ENCODE measurements at regions not wholly inside any gene's neighbourhood (a gene's known extent, or its start where the extent isn't known, plus 50 kb on each side); places are given as distances from the start of the nearest gene placed in this dataset.

DNA sequence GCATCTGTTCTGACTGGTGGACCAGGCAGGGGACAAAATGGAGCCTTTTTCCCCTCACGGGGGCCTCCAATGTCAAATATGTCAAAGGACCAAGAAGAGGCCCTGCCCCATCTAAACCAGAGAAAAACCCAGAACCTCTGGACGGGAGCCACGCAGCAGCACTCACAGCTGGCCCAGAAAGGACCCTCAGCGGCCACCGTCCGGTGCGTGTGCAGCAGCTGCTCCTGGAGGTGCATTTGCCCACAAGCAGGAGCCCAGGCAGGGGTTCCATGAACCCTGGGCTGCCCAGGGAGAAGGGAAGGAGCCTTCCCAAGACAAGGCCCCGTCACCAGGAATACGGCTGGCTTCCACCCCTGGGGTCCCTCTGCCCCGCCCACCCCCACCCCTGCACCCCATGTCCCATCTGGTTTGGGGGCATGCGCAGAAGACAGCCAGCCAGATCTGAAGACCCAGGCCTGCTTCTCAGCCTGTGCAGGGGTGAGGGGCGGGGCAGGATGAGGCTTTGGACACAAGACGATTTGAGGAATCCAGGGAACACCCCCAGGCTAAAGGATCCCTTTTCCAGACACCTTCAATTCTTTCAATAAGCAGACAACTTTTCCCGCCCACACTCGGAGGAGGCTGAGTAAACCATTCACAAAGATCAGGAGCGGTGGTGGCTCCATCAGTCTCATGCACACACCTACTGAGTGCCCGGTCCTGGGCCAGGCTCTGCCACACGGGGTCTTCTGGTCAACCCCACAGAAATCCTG, 423.1 kb downstream of the SHANK2 start:
- no peak overlapping the region for H3K4me3 ChIP-seq (ENCODE audit: low read depth, low read length)
- no peak for DNase-seq (ENCODE audit: low read depth, low spot score)
- POLR2A ChIA-PET = no interaction called here
- CTCF ChIA-PET = no interaction called here
- TF ChIP-seq, protein P1, sequence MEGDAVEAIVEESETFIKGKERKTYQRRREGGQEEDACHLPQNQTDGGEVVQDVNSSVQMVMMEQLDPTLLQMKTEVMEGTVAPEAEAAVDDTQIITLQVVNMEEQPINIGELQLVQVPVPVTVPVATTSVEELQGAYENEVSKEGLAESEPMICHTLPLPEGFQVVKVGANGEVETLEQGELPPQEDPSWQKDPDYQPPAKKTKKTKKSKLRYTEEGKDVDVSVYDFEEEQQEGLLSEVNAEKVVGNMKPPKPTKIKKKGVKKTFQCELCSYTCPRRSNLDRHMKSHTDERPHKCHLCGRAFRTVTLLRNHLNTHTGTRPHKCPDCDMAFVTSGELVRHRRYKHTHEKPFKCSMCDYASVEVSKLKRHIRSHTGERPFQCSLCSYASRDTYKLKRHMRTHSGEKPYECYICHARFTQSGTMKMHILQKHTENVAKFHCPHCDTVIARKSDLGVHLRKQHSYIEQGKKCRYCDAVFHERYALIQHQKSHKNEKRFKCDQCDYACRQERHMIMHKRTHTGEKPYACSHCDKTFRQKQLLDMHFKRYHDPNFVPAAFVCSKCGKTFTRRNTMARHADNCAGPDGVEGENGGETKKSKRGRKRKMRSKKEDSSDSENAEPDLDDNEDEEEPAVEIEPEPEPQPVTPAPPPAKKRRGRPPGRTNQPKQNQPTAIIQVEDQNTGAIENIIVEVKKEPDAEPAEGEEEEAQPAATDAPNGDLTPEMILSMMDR (IDR thresholded peaks at IDR 0.05; ENCODE audit: insufficient read depth, low read length, missing control alignments) = no peak

DNA sequence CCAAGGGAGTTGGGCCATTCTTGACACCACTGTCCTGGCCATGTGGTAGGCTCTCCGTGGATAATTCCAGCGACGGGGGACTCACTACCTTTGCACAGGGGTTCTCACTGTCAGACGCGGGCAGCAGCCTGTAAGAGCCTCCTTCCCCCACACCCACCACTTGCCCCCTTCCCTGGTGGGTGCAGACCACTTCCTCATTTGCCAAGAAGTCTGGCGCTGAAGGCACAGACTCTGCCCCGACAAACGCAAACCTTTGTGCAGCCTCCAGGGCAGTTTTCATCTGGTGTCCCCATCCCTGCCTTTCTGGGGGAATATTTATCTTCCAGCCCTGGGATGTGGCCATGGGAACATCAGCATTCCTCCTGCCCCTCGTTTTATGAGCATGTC, 422.5 kb downstream of the SHANK2 start:
- TF ChIP-seq, protein P1 (IDR thresholded peaks at IDR 0.05; ENCODE audit: insufficient read depth, low read length, missing control alignments) = no peak
- ChIA-PET POLR2A (no interaction called here), CTCF (no interaction called here)

DNA sequence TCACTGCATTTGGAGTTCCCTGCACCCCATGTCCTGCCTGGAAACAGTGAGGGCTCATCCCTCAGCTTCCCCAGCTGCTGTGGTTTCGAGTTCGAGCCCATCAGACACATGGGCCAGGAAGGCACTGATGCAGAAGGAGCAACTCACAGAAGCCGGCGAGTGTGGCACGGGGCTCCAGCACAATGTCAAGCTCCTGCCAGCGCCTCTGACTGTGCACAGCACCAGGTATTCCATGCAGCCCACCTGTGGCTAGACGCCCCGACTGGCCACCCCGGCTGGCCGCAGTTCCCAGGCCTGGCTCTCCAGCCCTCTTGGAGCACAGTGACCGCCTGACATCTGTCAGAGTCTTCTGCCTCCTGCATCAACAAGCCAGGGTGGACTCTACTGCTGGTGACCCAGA, 419.4 kb downstream of the SHANK2 start:
- ChIA-PET CTCF (no interaction called here), POLR2A (no interaction called here)
- TF ChIP-seq, protein P1 (IDR thresholded peaks at IDR 0.05; ENCODE audit: insufficient read depth, low read length, missing control alignments) = no peak
- no peak overlapping the region for H3K4me3 ChIP-seq (ENCODE audit: low read depth, low read length)
- no peak for DNase-seq (ENCODE audit: low read depth, low spot score)

More for the DNA sequence above, 422.5 kb downstream of the SHANK2 start:
- no peak for DNase-seq (ENCODE audit: low read depth, low spot score)
- H3K4me3 ChIP-seq (ENCODE audit: low read depth, low read length) = no peak overlapping the region

DNA sequence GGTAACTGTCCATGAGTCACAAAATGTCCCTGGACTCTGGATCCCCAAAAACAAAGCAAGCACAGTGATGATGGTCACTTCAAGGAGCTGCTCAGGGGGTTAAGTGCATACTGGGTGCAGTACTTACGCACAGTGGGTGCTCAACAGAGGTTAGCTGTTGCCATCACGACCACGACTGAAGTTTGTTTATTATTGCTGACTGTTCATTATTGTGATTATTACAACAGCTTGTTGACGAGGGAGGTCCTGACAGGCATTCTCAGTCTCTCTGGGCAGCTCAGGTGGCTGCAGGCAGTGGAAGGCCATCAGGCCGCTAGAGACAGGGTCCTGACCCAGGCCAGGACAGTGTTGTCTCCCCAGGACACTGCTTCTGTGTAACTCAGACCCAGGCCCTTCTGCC, 418.8 kb downstream of the SHANK2 start:
- CTCF ChIA-PET = no interaction called here
- no peak overlapping the region for H3K4me3 ChIP-seq (ENCODE audit: low read depth, low read length)
- DNase-seq (ENCODE audit: low read depth, low spot score) = no peak
- TF ChIP-seq, protein P1 (IDR thresholded peaks at IDR 0.05; ENCODE audit: insufficient read depth, low read length, missing control alignments) = no peak
- POLR2A ChIA-PET = no interaction called here

DNA sequence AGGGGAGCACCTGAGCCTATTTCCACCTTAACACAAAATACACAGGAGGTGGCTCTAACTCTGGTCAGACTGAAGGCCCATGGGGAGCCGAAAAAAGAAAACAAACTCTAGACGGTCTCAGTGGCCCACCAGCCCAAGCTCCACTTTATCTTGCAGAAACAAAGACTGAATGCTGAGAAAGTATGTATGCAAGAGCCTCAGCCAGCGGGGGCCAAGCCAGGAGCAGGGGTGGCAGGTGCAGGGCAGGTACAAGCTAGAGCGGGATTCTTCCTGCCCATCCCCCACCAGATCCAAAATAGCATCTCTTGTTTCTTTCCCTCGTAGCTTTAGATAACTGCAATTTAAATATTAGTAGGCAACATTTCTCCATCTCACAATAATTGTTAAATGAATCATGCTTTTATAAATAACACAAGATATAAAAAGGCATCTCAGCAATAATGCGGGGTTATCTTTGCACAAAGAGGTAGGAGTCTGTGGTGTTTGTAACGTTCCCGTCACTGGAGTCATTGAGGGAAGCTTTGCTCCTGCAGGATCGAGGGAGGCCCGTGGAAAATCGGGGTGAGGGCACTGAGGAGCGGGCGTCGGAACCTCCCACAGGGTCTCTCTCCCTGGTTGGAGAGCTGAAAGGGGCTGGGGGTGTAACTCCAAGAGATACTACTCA, 418.0 kb downstream of the SHANK2 start:
- H3K4me3 ChIP-seq (ENCODE audit: low read depth, low read length) = no peak overlapping the region
- POLR2A ChIA-PET = no interaction called here
- DNase-seq (ENCODE audit: low read depth, low spot score) = no peak
- TF ChIP-seq, protein P1 (IDR thresholded peaks at IDR 0.05; ENCODE audit: insufficient read depth, low read length, missing control alignments) = no peak
- CTCF ChIA-PET = no interaction called here

DNA sequence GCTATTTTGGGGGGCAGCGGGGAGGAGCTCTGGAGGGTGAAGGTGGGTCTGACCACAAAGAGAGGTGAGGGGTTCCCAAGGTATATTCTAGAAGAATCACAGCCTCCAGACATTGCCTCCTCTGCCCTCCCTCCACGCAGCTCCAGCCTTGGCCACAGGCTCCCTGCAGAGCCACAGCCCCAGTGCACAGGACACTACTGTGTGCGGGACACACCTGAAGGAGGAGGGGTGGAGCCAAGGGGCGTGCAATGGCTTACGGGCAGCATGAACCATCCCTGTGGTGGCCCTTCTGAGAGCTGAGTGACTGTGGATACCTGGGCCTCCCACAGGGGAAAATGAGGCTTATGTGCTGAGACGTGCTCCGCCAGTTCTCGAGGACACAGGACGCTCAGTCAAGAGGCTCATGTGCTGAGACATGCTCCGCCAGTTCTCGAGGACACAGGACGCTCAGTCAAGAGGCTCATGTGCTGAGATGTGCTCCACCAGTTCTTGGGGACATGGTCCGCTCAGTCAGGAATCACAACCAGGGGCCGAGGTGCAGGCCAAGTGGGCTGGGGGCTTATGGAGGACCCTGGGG, 417.3 kb downstream of the SHANK2 start:
- ChIA-PET POLR2A (no interaction called here), CTCF (no interaction called here)
- TF ChIP-seq, protein P1 (IDR thresholded peaks at IDR 0.05; ENCODE audit: insufficient read depth, low read length, missing control alignments) = no peak
- no peak for DNase-seq (ENCODE audit: low read depth, low spot score)
- H3K4me3 ChIP-seq (ENCODE audit: low read depth, low read length) = no peak overlapping the region

All from AG04449 (cell line).